NB4 (cell line): ENCODE measurements at regions not wholly inside any gene's neighbourhood (a gene's known extent, or its start where the extent isn't known, plus 50 kb on each side); places are given as distances from the start of the nearest gene placed in this dataset.

Experiments
- CTCF ChIP-seq: IDR thresholded peaks from one replicate; pipeline ENCODE4 v1.5.1; 2012; ENCODE audit warnings: low read depth, low read length
- MAX ChIP-seq: IDR thresholded peaks from 2 replicates; pipeline ENCODE4 v1.6.1; 2011; ENCODE audit warnings: low read depth, low read length
- MYC ChIP-seq: IDR thresholded peaks from 2 replicates; pipeline ENCODE4 v1.6.1; 2011; ENCODE audit warnings: low read depth, low read length
- POLR2A ChIP-seq: IDR thresholded peaks from 2 replicates; pipeline ENCODE4 v1.6.1; 2011; ENCODE audit warnings: mild to moderate bottlenecking; ENCODE audit not compliant: insufficient read length; ENCODE audit errors: extremely low read depth

DNA sequence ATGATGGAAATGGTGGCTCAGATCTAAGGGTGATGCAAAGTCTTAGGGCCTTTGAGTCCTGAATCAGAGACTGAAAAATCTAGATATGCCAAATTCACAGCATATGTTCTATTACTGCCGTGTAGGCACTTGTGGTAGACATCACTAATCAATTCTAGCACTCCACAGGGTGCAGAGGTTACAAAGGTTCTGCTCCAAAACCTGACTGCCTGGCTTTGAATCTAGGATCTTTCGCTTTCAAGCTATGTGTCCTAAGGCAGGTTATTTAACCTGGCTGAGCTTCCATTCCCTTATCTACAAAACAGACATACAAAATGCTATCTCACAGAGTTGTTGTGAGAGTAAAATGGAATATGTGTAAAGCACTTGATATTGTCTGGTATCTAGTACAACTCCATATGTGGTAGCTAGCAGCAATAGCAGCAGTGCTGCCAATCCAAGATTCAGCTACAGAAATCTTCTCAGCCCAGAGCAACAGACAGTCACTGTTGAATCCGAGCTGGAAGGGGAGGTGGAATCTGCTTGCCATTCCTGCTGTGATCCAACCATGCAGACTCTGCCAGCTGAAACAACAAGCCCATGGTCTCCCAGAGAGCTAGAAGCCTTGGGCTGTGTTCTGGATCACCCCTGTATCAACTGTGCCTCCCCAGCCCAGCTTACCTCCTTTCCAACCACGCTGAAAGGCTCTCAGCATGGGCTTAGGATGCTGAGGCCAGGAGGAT, 206.9 kb downstream of the TFAP2C start:
- TF ChIP-seq CTCF (no peak), POLR2A (no peak), MAX (no peak), MYC (no peak)
